Stomach (tissue), 4 donors: ENCODE measurements at regions not wholly inside any gene's neighbourhood (a gene's known extent, or its start where the extent isn't known, plus 50 kb on each side); places are given as distances from the start of the nearest gene placed in this dataset.

Experiments
- CTCF ChIP-seq, 7 experiments: fragments of 450-650 bp in 4 of 7; fragments of 200-600 bp in 3 of 7; sonication (generic) in 3 of 7; IDR thresholded peaks; one replicate each; pipeline ENCODE4 v1.5.1; 2016 to 2019; ENCODE audit warnings: antibody characterized with exemption in 7 of 7, control low read depth in 2 of 7, mild to moderate bottlenecking in 1 of 7
- POLR2A ChIP-seq, 4 donors: fragments of 450-650 bp; IDR thresholded peaks; one replicate each; pipeline ENCODE4 v1.6.1; 2016; ENCODE audit warnings: antibody characterized with exemption in 4 of 4, control low read depth in 2 of 4, mild to moderate bottlenecking in 1 of 4, moderate library complexity in 1 of 4
- POLR2AphosphoS5 ChIP-seq, 3 donors: sonication (generic); formaldehyde crosslinking; IDR thresholded peaks; one replicate each; pipeline ENCODE4 v1.6.1; 2016; ENCODE audit warnings: antibody characterized with exemption in 3 of 3

GRCh38 chr3:35307296-35307695 lies 332.0 kb upstream of the ARPP21 start:
- no peak for TF ChIP-seq CTCF (IDR thresholded peaks at IDR 0.05)
- TF ChIP-seq POLR2AphosphoS5 (IDR thresholded peaks at IDR 0.05) = no peak
- no peak for TF ChIP-seq POLR2A (IDR thresholded peaks at IDR 0.05)
